K562 (cell line): ENCODE measurements at regions not wholly inside any gene's neighbourhood (a gene's known extent, or its start where the extent isn't known, plus 50 kb on each side); places are given as distances from the start of the nearest gene placed in this dataset.

ENCODE experiments used
- ATAC-seq: fragments of 200-7000 bp; cut with Tn5 transposase; 3 replicates; pipeline ENCODE4 v1.9.1; 2020; ENCODE audit warnings: moderate library complexity
- BruUV-seq: library from RNA; stranded (reverse); fragments of 400-500 nt; replicated peaks from 2 replicates; lab custom pipeline; 2021; lab: Mats Ljungman, UMichigan
- CTCF ChIA-PET: fragments of 300-600 bp; formaldehyde crosslinking; extraction: SDS; loops from one replicate; lab custom pipeline; 2021; ENCODE audit warnings: low intra/inter-chr PET ratio; lab: Yijun Ruan, JAX
- POLR2A ChIA-PET: fragments of 300-600, 350-650 bp; sonication (Branson Sonifier 250); formaldehyde crosslinking; extraction: SDS; loops from one replicate; lab custom pipeline; 2021; ENCODE audit warnings: antibody characterized with exemption, inconsistent platforms; lab: Yijun Ruan, JAX
- DNase-seq, 4 experiments: peaks; one replicate each; pipeline versions ENCODE4 v3.0.0 to v3.0.0-alpha.2; 2011 to 2018; ENCODE audit warnings: low spot score in 3 of 4, mixed read lengths in 3 of 4; ENCODE audit errors: extremely low read depth in 1 of 4
- FAIRE-seq: peaks from 2 replicates; lab custom pipeline; 2011; peaks lifted over from hg19 to GRCh38; lab: Jason Lieb, UNC
- H2AFZ ChIP-seq: 2 replicates; pipeline ENCODE4 v1.6.0; 2011; ENCODE audit warnings: low read depth, low read length, control low read depth, inconsistent platforms
- H3K27ac ChIP-seq: fragments of 200-600 bp; 3 replicates; pipeline ENCODE4 v1.8.0; 2011; ENCODE audit warnings: low read depth, mild to moderate bottlenecking, control low read depth, inconsistent platforms, low read length, moderate library complexity, mixed read lengths; ENCODE audit errors: extremely low read depth
- H3K27me3 ChIP-seq, 2 experiments: fragments of 300-600 bp in 1 of 2; 2 replicates in 1 of 2; 3 replicates in 1 of 2; pipeline versions ENCODE4 v1.6.0 to v1.8.0; 2011; ENCODE audit warnings: inconsistent platforms in 2 of 2, low read length in 2 of 2, mild to moderate bottlenecking in 1 of 2, mixed read lengths in 1 of 2, moderate library complexity in 1 of 2; ENCODE audit not compliant: control insufficient read depth in 2 of 2, insufficient read depth in 2 of 2
- H3K36me3 ChIP-seq: fragments of 300-600 bp; 3 replicates; pipeline ENCODE4 v1.8.0; 2011; ENCODE audit warnings: mild to moderate bottlenecking, low read length, inconsistent platforms; ENCODE audit not compliant: control insufficient read depth, insufficient read depth
- H3K4me1 ChIP-seq, 2 experiments: fragments of 200-600 bp in 1 of 2; replicated peaks in 1 of 2; 2 replicates in 1 of 2; 3 replicates in 1 of 2; pipeline versions ENCODE4 v1.5.1 to v1.8.0; 2011; ENCODE audit warnings: inconsistent platforms in 2 of 2, low read length in 2 of 2, mild to moderate bottlenecking in 1 of 2, mixed read lengths in 1 of 2, moderate library complexity in 1 of 2; ENCODE audit not compliant: control insufficient read depth in 2 of 2, insufficient read depth in 2 of 2
- H3K4me2 ChIP-seq: 2 replicates; pipeline ENCODE4 v1.6.1; 2011; ENCODE audit warnings: low read length, control low read depth, inconsistent platforms, mixed read lengths; ENCODE audit not compliant: insufficient read depth
- H3K4me3 ChIP-seq: fragments of 200-600 bp; sonication (generic), shearing (Covaris generic); 2 replicates; pipeline ENCODE4 v1.5.1; 2016; ENCODE audit warnings: control low read depth, inconsistent platforms
- H3K79me2 ChIP-seq: fragments of 200-600 bp; 3 replicates; pipeline ENCODE4 v1.8.0; 2011; ENCODE audit warnings: low read length, inconsistent platforms; ENCODE audit not compliant: control insufficient read depth, insufficient read depth
- H3K9ac ChIP-seq, 2 experiments: 2 replicates each; pipeline versions ENCODE4 v1.6.0 to v1.6.1; 2011; ENCODE audit warnings: low read depth in 2 of 2, low read length in 2 of 2, control low read depth in 1 of 2, inconsistent platforms in 1 of 2, mild to moderate bottlenecking in 1 of 2, mixed read lengths in 1 of 2; ENCODE audit not compliant: insufficient read depth in 1 of 2
- H3K9me1 ChIP-seq: one replicate; pipeline ENCODE4 v1.6.0; 2011; ENCODE audit warnings: inconsistent platforms, mild to moderate bottlenecking, low read length, moderate library complexity; ENCODE audit not compliant: control insufficient read depth, insufficient read depth
- H3K9me3 ChIP-seq: replicated peaks from 2 replicates; pipeline ENCODE4 v1.5.1; 2011; ENCODE audit warnings: low read depth, low read length, inconsistent platforms; ENCODE audit not compliant: control insufficient read depth, insufficient read depth
- H4K20me1 ChIP-seq: replicated peaks from 2 replicates; pipeline ENCODE4 v1.6.1; 2011; ENCODE audit warnings: low read length, inconsistent platforms, mixed read lengths; ENCODE audit not compliant: control insufficient read depth, insufficient read depth
- BHLHE40 ChIP-seq: IDR thresholded peaks from 2 replicates; pipeline ENCODE4 v1.6.1; 2011; ENCODE audit warnings: low read length, improper control_type of control experiment
- CREB3L1 ChIP-seq: fragments of 450-650 bp; IDR thresholded peaks from 2 replicates; pipeline ENCODE4 v1.6.1; 2014; ENCODE audit warnings: low read depth, mild to moderate bottlenecking, moderate library complexity, borderline replicate concordance
- E4F1 ChIP-seq: fragments of 250-450 bp; sonication (Bioruptor Pico); IDR thresholded peaks from 2 replicates; pipeline ENCODE4 v1.5.0; 2021; ENCODE audit warnings: mild to moderate bottlenecking, borderline replicate concordance
- JUND ChIP-seq, 2 experiments: IDR thresholded peaks; 2 replicates in 1 of 2; 3 replicates in 1 of 2; pipeline ENCODE4 v1.6.1; 2011; ENCODE audit warnings: borderline replicate concordance in 2 of 2, low read depth in 2 of 2, low read length in 2 of 2, improper control_type of control experiment in 1 of 2, missing biosample characterization in 1 of 2, missing genetic modification characterization in 1 of 2, missing genetic modification reagents in 1 of 2
- KLF6 ChIP-seq: fragments of 250-450 bp; sonication (Bioruptor Pico); IDR thresholded peaks from 2 replicates; pipeline ENCODE4 v1.4.0; 2020; ENCODE audit warnings: mild to moderate bottlenecking, moderate library complexity, borderline replicate concordance
- LARP7 ChIP-seq: fragments of 450-650 bp; IDR thresholded peaks from 2 replicates; pipeline ENCODE4 v1.6.1; 2016
- PHF21A ChIP-seq: fragments of 450-650 bp; IDR thresholded peaks from 2 replicates; pipeline ENCODE4 v1.6.1; 2017; ENCODE audit warnings: low read depth, borderline replicate concordance
- POLR2A ChIP-seq: fragments of 450-650 bp; conservative IDR thresholded peaks from 2 replicates; pipeline ENCODE4 v1.6.1; 2016
- SIN3B ChIP-seq: fragments of 450-650 bp; IDR thresholded peaks from 2 replicates; pipeline ENCODE4 v1.6.1; 2017; ENCODE audit warnings: low read depth, mild to moderate bottlenecking, moderate library complexity
- SMARCA5 ChIP-seq: fragments of 450-650 bp; IDR thresholded peaks from 2 replicates; pipeline ENCODE4 v1.6.1; 2016
- TAF15 ChIP-seq: fragments of 200-400 bp; formaldehyde crosslinking; IDR thresholded peaks from 2 replicates; pipeline ENCODE4 v1.6.1; 2017; ENCODE audit warnings: mild to moderate bottlenecking, low read depth, low read length, moderate library complexity
- TGIF2 ChIP-seq: sonication (generic); formaldehyde crosslinking; IDR thresholded peaks from 2 replicates; pipeline ENCODE4 v1.8.1; 2022; ENCODE audit warnings: mild to moderate bottlenecking, missing genetic modification reagents, moderate library complexity
- VEZF1 ChIP-seq: fragments of 200-800 bp; sonication (Bioruptor generic); IDR thresholded peaks from 2 replicates; pipeline ENCODE4 v1.6.1; 2017; ENCODE audit warnings: missing genetic modification characterization, missing compliant biosample characterization
- ZC3H8 ChIP-seq: fragments of 450-650 bp; IDR thresholded peaks from 2 replicates; pipeline ENCODE4 v1.6.1; 2017
- ZNF280A ChIP-seq: fragments of 450-650 bp; IDR thresholded peaks from 2 replicates; pipeline ENCODE4 v1.6.1; 2018; ENCODE audit warnings: mild to moderate bottlenecking, low read depth; ENCODE audit not compliant: partially characterized antibody
- ZNF408 ChIP-seq: fragments of 250-450 bp; sonication (Bioruptor Pico); IDR thresholded peaks from 2 replicates; pipeline ENCODE4 v1.4.0; 2020; ENCODE audit warnings: low read depth, mild to moderate bottlenecking, moderate library complexity
- WGBS: fragments of 100-300 bp; shearing (Covaris generic); methylation state at CpG from one replicate; pipeline ENCODE4 v1.1.6; 2016; ENCODE audit warnings: low coverage, mixed read lengths; ENCODE audit not compliant: insufficient coverage; ENCODE audit errors: missing lambda C conversion rate; 5-methylcytosine and 5-hydroxymethylcytosine counted together
- in situ Hi-C: fragments of 300-500 bp; cut with MboI; formaldehyde crosslinking; loops from 4 replicates; pipeline ENCODE4 v1.15.0; 2018; ENCODE audit warnings: inconsistent platforms, mixed read lengths
- intact Hi-C: fragments of 100-400 bp; cut with micrococcal nuclease; formaldehyde crosslinking; loops from 2 replicates; pipeline ENCODE4 v1.14.2; 2022

- TF ChIP-seq E4F1 (CRISPR knock-in tag) (no peak), JUND (IDR thresholded peaks at IDR 0.05; ENCODE audit: borderline replicate concordance, low read depth, low read length) (no peak), JUND (tag; IDR thresholded peaks at IDR 0.05; ENCODE audit: borderline replicate concordance, low read depth, low read length) (no peak), LARP7 (no peak), SMARCA5 (no peak), VEZF1 (CRISPR knock-in tag) (no peak), PHF21A (no peak)
- TF ChIP-seq, all 486 proteins: peak for 0
Measured at GRCh38 chr2:4256351-4256750, 553.0 kb downstream of the DCDC2C start (continued).

- ChIA-PET POLR2A (no interaction called here), CTCF (no interaction called here)
- H3K4me2 ChIP-seq, result no peak overlapping the region
- no peaks in the 10 kb centered on the region for H3K4me1 ChIP-seq
- ATAC-seq (no peak), FAIRE-seq (no peak), DNase-seq (no peak)
- no peak overlapping the region for H3K4me3 ChIP-seq
- 0% methylated on average over 1 of the region's 1 CpG for WGBS
- no TSS peak for BruUV-seq
- H3K9ac ChIP-seq, result no peak overlapping the region
- H3K36me3 ChIP-seq, result no peaks in the 10 kb centered on the region
- H3K27ac ChIP-seq, result no peak overlapping the region
- H2AFZ ChIP-seq, result no peak overlapping the region
- no peaks in the 10 kb centered on the region for H3K79me2 ChIP-seq
- H4K20me1 ChIP-seq, result no peaks in the 10 kb centered on the region
- no peaks in the 10 kb centered on the region for H3K9me3 ChIP-seq
- TF ChIP-seq BHLHE40 (no peak), ZNF408 (no peak), KLF6 (CRISPR knock-in tag) (no peak), ZC3H8 (no peak), ZNF280A (no peak), TAF15 (no peak), CREB3L1 (no peak), TGIF2 (no peak), SIN3B (no peak), POLR2A (no peak)
- H3K9me1 ChIP-seq, result no peaks in the 10 kb centered on the region
- intact Hi-C loops (no loop called here), in situ Hi-C loops (no loop called here)
- H3K27me3 ChIP-seq, result no peaks in the 10 kb centered on the region
Measured at GRCh38 chr2:4258563-4258962, 555.2 kb downstream of the DCDC2C start.
